CD14-positive monocyte (primary cell): ENCODE measurements at regions not wholly inside any gene's neighbourhood (a gene's known extent, or its start where the extent isn't known, plus 50 kb on each side); places are given as distances from the start of the nearest gene placed in this dataset.

Experiments used
- DNase-seq, 3 donors: peaks; one replicate each; pipeline ENCODE4 v3.0.0-alpha.2; 2011 to 2022
- H2AFZ ChIP-seq: 2 replicates; pipeline ENCODE4 v1.6.0; 2012; ENCODE audit warnings: mild to moderate bottlenecking, low read depth, low read length, inconsistent platforms; ENCODE audit not compliant: insufficient read depth, poor library complexity, severe bottlenecking
- H3K27ac ChIP-seq, 2 donors: 1 replicate in 1 of 2; 2 replicates in 1 of 2; pipeline ENCODE4 v1.5.1; 2012 to 2013; ENCODE audit warnings: low read length in 2 of 2, control low read depth in 1 of 2, inconsistent platforms in 1 of 2, low read depth in 1 of 2, mild to moderate bottlenecking in 1 of 2
- H3K27me3 ChIP-seq, 2 donors: one replicate each; pipeline versions ENCODE4 v1.6.0 to v1.6.1; 2011 to 2013; ENCODE audit warnings: low read length in 2 of 2; ENCODE audit not compliant: control insufficient read depth in 2 of 2, insufficient read depth in 2 of 2
- H3K36me3 ChIP-seq, 2 donors: replicated peaks in 1 of 2; 1 replicate in 1 of 2; 2 replicates in 1 of 2; pipeline versions ENCODE4 v1.5.1 to v1.6.1; 2012 to 2013; ENCODE audit warnings: low read length in 2 of 2, control low read depth in 1 of 2, inconsistent platforms in 1 of 2, mild to moderate bottlenecking in 1 of 2; ENCODE audit not compliant: insufficient read depth in 2 of 2, control insufficient read depth in 1 of 2
- H3K4me1 ChIP-seq, 2 donors: 1 replicate in 1 of 2; 2 replicates in 1 of 2; pipeline versions ENCODE4 v1.5.1 to v1.6.1; 2012 to 2013; ENCODE audit warnings: low read length in 2 of 2, control low read depth in 1 of 2, inconsistent platforms in 1 of 2, mild to moderate bottlenecking in 1 of 2, moderate library complexity in 1 of 2; ENCODE audit not compliant: insufficient read depth in 2 of 2, control insufficient read depth in 1 of 2
- H3K4me2 ChIP-seq: replicated peaks from 2 replicates; pipeline ENCODE3; 2012; ENCODE audit warnings: low read length, moderate library complexity, mild to moderate bottlenecking; ENCODE audit not compliant: poor library complexity, severe bottlenecking; ENCODE audit errors: extremely low read depth
- H3K4me3 ChIP-seq, 3 experiments: fragments of 200-600 bp in 1 of 3; sonication (generic) in 1 of 3; replicated peaks in 1 of 3; 1 replicate in 2 of 3; 2 replicates in 1 of 3; pipeline ENCODE4 v1.5.1; 2011 to 2013; ENCODE audit warnings: low read length in 3 of 3, mild to moderate bottlenecking in 3 of 3, control low read depth in 2 of 3, low read depth in 2 of 3, inconsistent platforms in 1 of 3, moderate library complexity in 1 of 3
- H3K79me2 ChIP-seq: 2 replicates; pipeline ENCODE4 v1.6.0; 2012; ENCODE audit warnings: mild to moderate bottlenecking, control low read depth, inconsistent platforms, low read length, moderate library complexity; ENCODE audit not compliant: insufficient read depth
- H3K9ac ChIP-seq: 2 replicates; pipeline ENCODE4 v1.6.0; 2017; ENCODE audit warnings: low read length, mild to moderate bottlenecking; ENCODE audit not compliant: insufficient read depth, poor library complexity, severe bottlenecking
- H3K9me3 ChIP-seq, 2 donors: replicated peaks in 1 of 2; 1 replicate in 1 of 2; 2 replicates in 1 of 2; pipeline versions ENCODE4 v1.5.1 to v1.6.1; 2012 to 2013; ENCODE audit warnings: low read length in 2 of 2, control low read depth in 1 of 2; ENCODE audit not compliant: control insufficient read depth in 1 of 2, insufficient read depth in 1 of 2
- H4K20me1 ChIP-seq: 2 replicates; pipeline ENCODE4 v1.6.0; 2012; ENCODE audit warnings: mild to moderate bottlenecking, low read length, control low read depth, moderate library complexity; ENCODE audit not compliant: insufficient read depth
- H3K27ac Mint-ChIP-seq, 7 donors: one replicate each; pipeline ENCODE4 v1.8.0; 2020; ENCODE audit warnings: mild to moderate bottlenecking in 7 of 7, mixed read lengths in 7 of 7, moderate library complexity in 6 of 7, inconsistent platforms in 2 of 7
- H3K27me3 Mint-ChIP-seq, 3 donors: one replicate each; pipeline ENCODE4 v1.8.0; 2021 to 2022; ENCODE audit warnings: low read depth in 3 of 3, mild to moderate bottlenecking in 3 of 3, mixed read lengths in 3 of 3, moderate library complexity in 3 of 3, inconsistent platforms in 1 of 3
- H3K36me3 Mint-ChIP-seq, 2 donors: one replicate each; pipeline ENCODE4 v1.8.0; 2020; ENCODE audit warnings: mixed read lengths in 2 of 2, inconsistent platforms in 1 of 2, mild to moderate bottlenecking in 1 of 2
- H3K4me1 Mint-ChIP-seq: one replicate; pipeline ENCODE4 v1.8.0; 2020; ENCODE audit warnings: mild to moderate bottlenecking, mixed read lengths
- H3K4me3 Mint-ChIP-seq, 2 donors: one replicate each; pipeline ENCODE4 v1.8.0; 2020; ENCODE audit warnings: mild to moderate bottlenecking in 2 of 2, mixed read lengths in 2 of 2, moderate library complexity in 1 of 2
- H3K9me3 Mint-ChIP-seq, 7 donors: one replicate each; pipeline ENCODE4 v1.8.0; 2020 to 2022; ENCODE audit warnings: mixed read lengths in 7 of 7, mild to moderate bottlenecking in 6 of 7, moderate library complexity in 6 of 7, inconsistent platforms in 2 of 7
- WGBS: methylation state at CpG from one replicate; pipeline ENCODE4 v1.1.5; 2013; ENCODE audit warnings: missing lambda C conversion rate; ENCODE audit not compliant: insufficient coverage; 5-methylcytosine and 5-hydroxymethylcytosine counted together
- intact Hi-C, 2 donors: fragments of 100-400 bp; cut with micrococcal nuclease; formaldehyde crosslinking; loops; one replicate each; pipeline versions ENCODE4 v1.15.0 to v1.15.1; 2023
- TF ChIP-seq, protein P1 (sequence below): fragments of 200-600 bp; IDR thresholded peaks from one replicate; pipeline ENCODE4 v1.8.0; 2022; ENCODE audit warnings: antibody characterized with exemption, mild to moderate bottlenecking

DNA sequence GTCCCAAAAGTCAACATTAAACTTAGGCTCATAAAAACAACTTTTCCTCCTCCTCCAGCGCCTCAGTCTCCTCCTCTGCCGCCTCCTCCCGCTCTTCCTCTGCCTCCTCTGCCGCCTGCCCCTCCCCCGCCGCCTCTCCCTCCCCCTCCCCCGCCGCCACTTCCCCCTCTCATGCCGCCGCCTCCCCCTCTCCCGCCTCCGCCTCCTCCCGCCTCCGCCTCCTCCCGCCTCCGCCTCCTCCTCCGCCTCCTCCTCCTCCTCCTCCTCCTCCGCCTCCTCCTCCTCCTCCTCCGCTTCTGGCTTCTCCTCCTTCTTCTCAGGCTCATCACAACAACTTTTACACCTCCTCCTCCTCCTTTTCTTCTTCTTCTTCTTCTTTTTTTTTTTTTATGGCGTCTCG, 599.9 kb downstream of the TMEM182 start:
- Mint-ChIP-seq H3K27me3 (no peaks in the 10 kb centered on the region), H3K4me1 (no peaks in the 10 kb centered on the region), H3K4me3 (no peak overlapping the region), H3K27ac (no peak overlapping the region), H3K36me3 (no peaks in the 10 kb centered on the region), H3K9me3 (peaks cover 3 to 19% (median 6%) of the 10 kb centered on the region in 7 donors)
- WGBS, result 100% methylated on average over 1 of the region's 21 CpGs
- Histone ChIP-seq H3K27me3 (no peaks in the 10 kb centered on the region), H3K4me1 (no peaks in the 10 kb centered on the region), H3K9ac (no peak overlapping the region), H3K79me2 (no peaks in the 10 kb centered on the region), H3K9me3 (peaks cover 0 to 9% of the 10 kb centered on the region in 2 donors), H3K27ac (no peak overlapping the region), H3K4me2 (no peak overlapping the region), H2AFZ (no peak overlapping the region), H4K20me1 (no peaks in the 10 kb centered on the region), H3K36me3 (no peaks in the 10 kb centered on the region), H3K4me3 (no peak overlapping the region)
- TF ChIP-seq, protein P1, sequence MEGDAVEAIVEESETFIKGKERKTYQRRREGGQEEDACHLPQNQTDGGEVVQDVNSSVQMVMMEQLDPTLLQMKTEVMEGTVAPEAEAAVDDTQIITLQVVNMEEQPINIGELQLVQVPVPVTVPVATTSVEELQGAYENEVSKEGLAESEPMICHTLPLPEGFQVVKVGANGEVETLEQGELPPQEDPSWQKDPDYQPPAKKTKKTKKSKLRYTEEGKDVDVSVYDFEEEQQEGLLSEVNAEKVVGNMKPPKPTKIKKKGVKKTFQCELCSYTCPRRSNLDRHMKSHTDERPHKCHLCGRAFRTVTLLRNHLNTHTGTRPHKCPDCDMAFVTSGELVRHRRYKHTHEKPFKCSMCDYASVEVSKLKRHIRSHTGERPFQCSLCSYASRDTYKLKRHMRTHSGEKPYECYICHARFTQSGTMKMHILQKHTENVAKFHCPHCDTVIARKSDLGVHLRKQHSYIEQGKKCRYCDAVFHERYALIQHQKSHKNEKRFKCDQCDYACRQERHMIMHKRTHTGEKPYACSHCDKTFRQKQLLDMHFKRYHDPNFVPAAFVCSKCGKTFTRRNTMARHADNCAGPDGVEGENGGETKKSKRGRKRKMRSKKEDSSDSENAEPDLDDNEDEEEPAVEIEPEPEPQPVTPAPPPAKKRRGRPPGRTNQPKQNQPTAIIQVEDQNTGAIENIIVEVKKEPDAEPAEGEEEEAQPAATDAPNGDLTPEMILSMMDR, result no peak
- DNase-seq, result no peak
- intact Hi-C loops, result no loop called here

DNA sequence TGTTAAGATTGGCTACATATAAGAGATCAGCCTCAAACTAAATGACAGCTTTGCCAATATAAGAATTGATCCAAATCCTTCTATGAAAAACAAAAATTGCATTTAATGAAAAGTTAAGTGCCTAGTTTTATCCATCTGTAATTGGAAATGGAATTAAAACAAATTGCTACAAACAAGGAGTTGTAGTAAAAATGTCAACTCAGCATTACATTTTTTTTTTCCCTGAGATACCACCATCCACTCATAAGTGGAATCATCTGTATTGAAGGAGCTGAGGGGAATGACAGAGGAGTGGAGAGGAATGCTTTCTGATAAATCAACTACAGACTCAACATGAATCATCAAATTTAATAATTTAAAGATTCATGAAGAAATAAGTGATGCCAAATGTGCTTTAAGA, 601.8 kb downstream of the TMEM182 start:
- no peaks in the 10 kb centered on the region for H3K4me1 ChIP-seq
- Mint-ChIP-seq H3K36me3 (no peaks in the 10 kb centered on the region), H3K27ac (no peak overlapping the region), H3K27me3 (no peaks in the 10 kb centered on the region), H3K4me3 (no peak overlapping the region), H3K4me1 (no peaks in the 10 kb centered on the region), H3K9me3 (peaks cover 3 to 20% (median 6%) of the 10 kb centered on the region in 7 donors)
- intact Hi-C loops, result no loop called here
- H2AFZ ChIP-seq, result no peak overlapping the region
- H3K27ac ChIP-seq, result no peak overlapping the region
- H3K9me3 ChIP-seq, result peaks cover 0 to 9% of the 10 kb centered on the region in 2 donors
- no peaks in the 10 kb centered on the region for H3K36me3 ChIP-seq
- H3K4me3 ChIP-seq, result no peak overlapping the region
- no peak for DNase-seq
- H3K27me3 ChIP-seq, result no peaks in the 10 kb centered on the region
- TF ChIP-seq, protein P1, result no peak
- no peaks in the 10 kb centered on the region for H4K20me1 ChIP-seq
- no peak overlapping the region for H3K9ac ChIP-seq
- H3K79me2 ChIP-seq, result no peaks in the 10 kb centered on the region
- no peak overlapping the region for H3K4me2 ChIP-seq
